Stomach (tissue), 8 donors: ENCODE measurements at regions not wholly inside any gene's neighbourhood (a gene's known extent, or its start where the extent isn't known, plus 50 kb on each side); places are given as distances from the start of the nearest gene placed in this dataset.

ENCODE experiments used
- DNase-seq, 2 donors: peaks; one replicate each; pipeline versions ENCODE4 v3.0.0 to v3.0.0-alpha.2; 2013 to 2019
- H3K27ac ChIP-seq, 5 donors: fragments of 200-600 bp in 4 of 5; sonication (generic) in 4 of 5; one replicate each; pipeline ENCODE4 v1.5.1; 2013 to 2019; ENCODE audit warnings: mild to moderate bottlenecking in 1 of 5, moderate library complexity in 1 of 5
- H3K27me3 ChIP-seq, 3 donors: fragments of 200-600 bp; sonication (generic); one replicate each; pipeline ENCODE4 v1.5.1; 2017 to 2019; ENCODE audit warnings: mixed run types in 1 of 3
- H3K36me3 ChIP-seq, 4 donors: fragments of 200-600 bp; sonication (generic); 1 replicate in 3 of 4; 2 replicates in 1 of 4; pipeline ENCODE4 v1.5.1; 2016 to 2019
- H3K4me1 ChIP-seq, 4 donors: fragments of 200-600 bp; sonication (generic); one replicate each; pipeline ENCODE4 v1.5.1; 2016 to 2019
- H3K4me3 ChIP-seq, 4 donors: fragments of 200-600 bp; sonication (generic) in 3 of 4; one replicate each; pipeline ENCODE4 v1.5.1; 2016 to 2019; ENCODE audit warnings: mild to moderate bottlenecking in 1 of 4
- H3K9me3 ChIP-seq, 4 donors: fragments of 200-600 bp; sonication (generic); one replicate each; pipeline ENCODE4 v1.5.1; 2016 to 2019
- EP300 ChIP-seq: sonication (generic); formaldehyde crosslinking; IDR thresholded peaks from one replicate; pipeline ENCODE4 v1.6.1; 2017; ENCODE audit warnings: antibody characterized with exemption
- POLR2A ChIP-seq, 4 donors: fragments of 450-650 bp; IDR thresholded peaks; one replicate each; pipeline ENCODE4 v1.6.1; 2016; ENCODE audit warnings: antibody characterized with exemption in 4 of 4, control low read depth in 2 of 4, mild to moderate bottlenecking in 1 of 4, moderate library complexity in 1 of 4
- POLR2AphosphoS5 ChIP-seq, 3 donors: sonication (generic); formaldehyde crosslinking; IDR thresholded peaks; one replicate each; pipeline ENCODE4 v1.6.1; 2016; ENCODE audit warnings: antibody characterized with exemption in 3 of 3
- WGBS, 5 donors: extraction: QIAGEN DNeasy Blood & Tissue Kit in 3 of 5; methylation state at CpG; one replicate each; pipeline versions ENCODE4 v1.1.5 to v1.1.7; 2013 to 2018; 5-methylcytosine and 5-hydroxymethylcytosine counted together
- intact Hi-C: fragments of 100-400 bp; cut with DNase I; formaldehyde crosslinking; loops from one replicate; pipeline ENCODE4 v1.15.1; 2023; ENCODE audit warnings: low total_unique reads
- TF ChIP-seq, protein P1 (sequence below), 7 experiments: fragments of 450-650 bp in 4 of 7; fragments of 200-600 bp in 3 of 7; sonication (generic) in 3 of 7; IDR thresholded peaks; one replicate each; pipeline ENCODE4 v1.5.1; 2016 to 2019; ENCODE audit warnings: antibody characterized with exemption in 7 of 7, control low read depth in 2 of 7, mild to moderate bottlenecking in 1 of 7
- donor health status: healthy with polysubstance abuse.
- donor health status: Bipolar disorder and iron deficiency.
- donor health status: healthy.

DNA sequence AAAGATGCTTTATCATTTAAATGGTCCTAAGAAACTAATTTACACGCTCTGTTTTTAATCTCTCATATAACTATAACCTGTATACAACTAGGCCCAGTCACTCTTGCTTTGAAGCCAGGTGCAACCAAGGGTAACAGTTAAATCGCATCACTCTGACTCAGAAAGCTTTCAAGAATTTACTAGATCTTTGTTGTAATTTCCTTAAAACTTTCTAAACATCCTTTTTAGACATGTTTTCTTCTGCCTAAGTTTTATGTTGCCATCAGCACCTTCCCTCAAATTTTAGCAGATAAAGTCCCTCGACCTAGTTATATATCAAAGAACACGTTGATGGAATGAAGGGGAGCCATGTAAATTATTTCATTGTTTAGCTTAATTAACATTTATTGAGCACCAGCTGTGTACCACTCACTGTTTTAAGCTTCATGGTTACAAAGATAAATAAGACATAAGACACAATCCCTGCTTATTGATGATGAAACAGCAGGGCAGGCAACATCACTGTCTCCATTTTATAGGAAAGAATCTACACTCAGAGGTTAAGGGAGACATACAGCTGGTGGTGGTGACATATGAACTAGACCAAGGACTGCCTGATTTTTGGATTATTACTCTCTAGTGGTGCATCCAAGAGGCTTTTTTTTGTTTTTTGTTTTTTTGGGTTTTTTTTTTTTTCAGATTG is 101.0 kb downstream of the CD200R1L start:
- Histone ChIP-seq H3K27me3 (no peaks in the 10 kb centered on the region), H3K27ac (no peak overlapping the region), H3K9me3 (no peaks in the 10 kb centered on the region), H3K4me1 (peaks cover 0 to 4% (median 0%) of the 10 kb centered on the region in 4 donors), H3K36me3 (no peaks in the 10 kb centered on the region), H3K4me3 (no peak overlapping the region)
- TF ChIP-seq, protein P1, sequence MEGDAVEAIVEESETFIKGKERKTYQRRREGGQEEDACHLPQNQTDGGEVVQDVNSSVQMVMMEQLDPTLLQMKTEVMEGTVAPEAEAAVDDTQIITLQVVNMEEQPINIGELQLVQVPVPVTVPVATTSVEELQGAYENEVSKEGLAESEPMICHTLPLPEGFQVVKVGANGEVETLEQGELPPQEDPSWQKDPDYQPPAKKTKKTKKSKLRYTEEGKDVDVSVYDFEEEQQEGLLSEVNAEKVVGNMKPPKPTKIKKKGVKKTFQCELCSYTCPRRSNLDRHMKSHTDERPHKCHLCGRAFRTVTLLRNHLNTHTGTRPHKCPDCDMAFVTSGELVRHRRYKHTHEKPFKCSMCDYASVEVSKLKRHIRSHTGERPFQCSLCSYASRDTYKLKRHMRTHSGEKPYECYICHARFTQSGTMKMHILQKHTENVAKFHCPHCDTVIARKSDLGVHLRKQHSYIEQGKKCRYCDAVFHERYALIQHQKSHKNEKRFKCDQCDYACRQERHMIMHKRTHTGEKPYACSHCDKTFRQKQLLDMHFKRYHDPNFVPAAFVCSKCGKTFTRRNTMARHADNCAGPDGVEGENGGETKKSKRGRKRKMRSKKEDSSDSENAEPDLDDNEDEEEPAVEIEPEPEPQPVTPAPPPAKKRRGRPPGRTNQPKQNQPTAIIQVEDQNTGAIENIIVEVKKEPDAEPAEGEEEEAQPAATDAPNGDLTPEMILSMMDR (IDR thresholded peaks at IDR 0.05): no peak
- TF ChIP-seq EP300 (no peak), POLR2A (IDR thresholded peaks at IDR 0.05) (no peak), POLR2AphosphoS5 (IDR thresholded peaks at IDR 0.05) (no peak)
- intact Hi-C loops: no loop called here
- WGBS, 5 donors: 65 to 90% (median 83%) methylated on average over 4 of the region's 4 CpGs
- DNase-seq: no peak

DNA sequence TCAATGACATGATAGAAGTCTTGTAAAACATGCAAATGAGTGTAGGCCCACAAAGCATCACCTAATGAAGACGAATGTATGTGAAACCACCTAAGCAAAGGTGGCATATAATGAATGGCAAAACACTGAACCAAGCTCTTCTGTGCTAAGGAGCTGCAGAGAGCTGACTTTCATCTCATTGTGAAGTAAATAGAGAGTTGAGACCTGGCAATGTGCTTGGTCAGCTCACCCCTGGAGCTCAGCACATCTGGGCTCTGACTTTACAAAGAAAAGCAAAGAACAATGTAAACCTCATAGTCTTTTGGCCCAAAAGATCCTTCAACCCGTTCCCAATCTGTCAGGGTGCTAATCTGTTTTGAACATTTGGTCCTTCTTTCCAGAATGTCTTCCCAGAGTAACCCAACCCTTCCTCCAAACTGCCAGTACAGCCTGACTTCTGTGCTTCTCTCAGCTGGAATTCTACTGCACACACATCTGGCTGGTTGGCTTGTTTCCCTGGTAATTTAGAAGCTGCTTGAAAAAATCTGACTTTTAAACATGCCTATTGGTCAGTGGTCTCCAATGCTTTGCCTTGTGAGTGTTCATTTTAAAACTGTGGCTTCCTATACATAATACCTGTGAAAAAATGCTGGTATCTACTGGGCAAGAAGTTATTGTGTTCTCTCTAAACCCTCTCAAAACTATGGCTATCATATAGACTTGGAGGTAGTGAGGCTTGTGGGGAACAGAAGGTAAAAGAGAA is 101.7 kb downstream of the CD200R1L start:
- no peaks in the 10 kb centered on the region for H3K27me3 ChIP-seq
- peak overlapping the region in 1 of 5 donors; percentile 10 for H3K27ac ChIP-seq
- H3K9me3 ChIP-seq: no peaks in the 10 kb centered on the region
- peak in 1 of 2 donors; percentile 71 for DNase-seq
- H3K36me3 ChIP-seq: no peaks in the 10 kb centered on the region
- no peak for TF ChIP-seq POLR2A (IDR thresholded peaks at IDR 0.05)
- TF ChIP-seq POLR2AphosphoS5 (IDR thresholded peaks at IDR 0.05): no peak
- TF ChIP-seq, protein P1 (IDR thresholded peaks at IDR 0.05): no peak
- TF ChIP-seq EP300: no peak
- H3K4me1 ChIP-seq: peaks cover 0 to 4% (median 0%) of the 10 kb centered on the region in 4 donors
- H3K4me3 ChIP-seq: no peak overlapping the region
- WGBS, 5 donors: 50 to 64% (median 57%) methylated on average over 2 of the region's 2 CpGs
- intact Hi-C loops: no loop called here

DNA sequence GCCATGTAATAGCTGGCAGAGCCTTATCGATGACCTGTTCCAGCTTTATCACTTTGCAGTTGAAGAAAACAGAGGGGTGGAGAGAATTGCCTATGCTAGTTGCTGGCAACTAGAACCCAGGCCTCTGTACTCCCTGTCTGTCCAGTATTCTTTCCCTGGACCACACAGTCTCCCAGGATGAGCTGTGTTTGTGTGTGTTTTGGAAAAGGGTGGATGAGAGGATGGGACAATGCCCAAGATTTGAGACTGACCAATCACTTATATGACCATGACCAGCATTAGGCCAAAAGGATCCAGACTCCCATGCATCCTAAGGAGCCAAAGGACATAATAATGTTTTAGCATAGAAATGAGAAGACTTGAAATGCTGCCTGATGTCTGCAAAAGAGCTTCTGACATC is 102.6 kb downstream of the CD200R1L start:
- H3K9me3 ChIP-seq: no peaks in the 10 kb centered on the region
- TF ChIP-seq POLR2AphosphoS5 (IDR thresholded peaks at IDR 0.05) (no peak), POLR2A (IDR thresholded peaks at IDR 0.05) (no peak), EP300 (no peak)
- TF ChIP-seq, protein P1 (IDR thresholded peaks at IDR 0.05): no peak
- H3K36me3 ChIP-seq: no peaks in the 10 kb centered on the region
- WGBS, 5 donors: 31 to 75% (median 44%) methylated on average over 1 of the region's 1 CpG
- H3K4me3 ChIP-seq: no peak overlapping the region
- H3K4me1 ChIP-seq: peaks cover 0 to 4% (median 0%) of the 10 kb centered on the region in 4 donors
- DNase-seq: peak in 1 of 2 donors; percentile 31
- no peak overlapping the region for H3K27ac ChIP-seq
- intact Hi-C loops: no loop called here
- no peaks in the 10 kb centered on the region for H3K27me3 ChIP-seq

DNA sequence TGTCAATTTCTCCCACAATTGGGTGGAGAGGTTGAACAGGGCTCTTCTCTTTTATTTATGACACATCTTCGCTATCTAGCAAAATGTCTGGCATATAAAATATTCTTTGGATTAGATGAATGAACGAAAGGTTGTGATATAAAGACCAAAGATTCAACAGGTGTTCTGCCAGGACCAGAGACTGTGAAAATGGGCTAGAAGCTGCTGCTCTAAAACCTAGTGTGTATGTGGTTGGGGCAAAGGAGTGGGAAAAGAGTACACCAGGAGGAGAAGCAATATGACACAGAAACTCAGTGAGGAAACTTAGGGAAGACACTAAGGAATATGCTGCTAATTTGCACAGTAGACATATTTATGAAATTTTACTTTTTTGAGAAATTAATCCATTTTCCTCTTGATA is 102.0 kb upstream of the CCDC80 start:
- no peak for DNase-seq
- Histone ChIP-seq H3K36me3 (no peaks in the 10 kb centered on the region), H3K27ac (no peak overlapping the region), H3K4me1 (peaks cover 0 to 4% (median 0%) of the 10 kb centered on the region in 4 donors), H3K9me3 (no peaks in the 10 kb centered on the region), H3K4me3 (no peak overlapping the region), H3K27me3 (no peaks in the 10 kb centered on the region)
- WGBS, 5 donors: 93 to 99% (median 98%) methylated on average over 2 of the region's 2 CpGs
- intact Hi-C loops: no loop called here
- TF ChIP-seq EP300 (no peak), POLR2A (IDR thresholded peaks at IDR 0.05) (no peak), POLR2AphosphoS5 (IDR thresholded peaks at IDR 0.05) (no peak)
- TF ChIP-seq, protein P1 (IDR thresholded peaks at IDR 0.05): no peak
